GM23338 (cell line): ENCODE measurements at regions not wholly inside any gene's neighbourhood (a gene's known extent, or its start where the extent isn't known, plus 50 kb on each side); places are given as distances from the start of the nearest gene placed in this dataset. TPM values are rescaled to one million over a fixed set of nuclear protein-coding genes. Genes with fewer than 3 reads are reported as not detected.
A peak's percentile ranks its signal among the peaks of the same experiment; 100 is the strongest.

ENCODE experiments used
- ATAC-seq: fragments of 200-7000 bp; cut with Tn5 transposase; 3 replicates; pipeline ENCODE4 v1.9.1; 2020
- DNase-seq: peaks from one replicate; pipeline ENCODE4 v3.0.0-alpha.2; 2015; ENCODE audit warnings: low spot score
- H2AFZ ChIP-seq: fragments of 200-600 bp; sonication (generic); 2 replicates; pipeline ENCODE4 v1.8.0; 2016; ENCODE audit warnings: antibody characterized with exemption, mild to moderate bottlenecking, moderate library complexity
- H3F3A ChIP-seq: fragments of 200-600 bp; sonication (generic); replicated peaks from 2 replicates; pipeline ENCODE4 v1.8.0; 2017; ENCODE audit warnings: antibody characterized with exemption, mixed run types, low read depth
- H3K27ac ChIP-seq: fragments of 200-600 bp; sonication (generic); 2 replicates; pipeline ENCODE4 v1.6.1; 2016; ENCODE audit warnings: low read depth
- H3K27me3 ChIP-seq: fragments of 200-600 bp; sonication (generic); 2 replicates; pipeline ENCODE4 v1.8.0; 2016; ENCODE audit warnings: mild to moderate bottlenecking, mixed run types, moderate library complexity; ENCODE audit not compliant: insufficient read depth
- H3K36me3 ChIP-seq: fragments of 200-600 bp; sonication (generic); 2 replicates; pipeline ENCODE4 v1.8.0; 2016; ENCODE audit warnings: mild to moderate bottlenecking; ENCODE audit not compliant: insufficient read depth
- H3K4me1 ChIP-seq: fragments of 200-600 bp; sonication (generic); 2 replicates; pipeline ENCODE4 v1.8.0; 2016; ENCODE audit warnings: mild to moderate bottlenecking, moderate library complexity; ENCODE audit not compliant: insufficient read depth
- H3K4me2 ChIP-seq: fragments of 200-600 bp; sonication (generic); 2 replicates; pipeline ENCODE4 v1.7.1; 2017; ENCODE audit warnings: mixed run types
- H3K4me3 ChIP-seq: fragments of 200-600 bp; sonication (generic); 2 replicates; pipeline ENCODE4 v1.6.1; 2016; ENCODE audit warnings: mixed run types
- H3K79me2 ChIP-seq: fragments of 200-600 bp; sonication (generic); replicated peaks from 2 replicates; pipeline ENCODE4 v1.8.0; 2017; ENCODE audit warnings: mild to moderate bottlenecking; ENCODE audit not compliant: insufficient read depth
- H3K9me2 ChIP-seq: fragments of 200-600 bp; sonication (generic); 2 replicates; pipeline ENCODE4 v1.8.0; 2017; ENCODE audit not compliant: insufficient read depth
- H4K20me1 ChIP-seq: fragments of 200-600 bp; sonication (generic); replicated peaks from 2 replicates; pipeline ENCODE4 v1.8.0; 2017; ENCODE audit warnings: mild to moderate bottlenecking; ENCODE audit not compliant: insufficient read depth
- H3K27ac Mint-ChIP-seq: 2 replicates; pipeline ENCODE4 v1.8.0; 2020; ENCODE audit warnings: inconsistent platforms, mild to moderate bottlenecking, moderate library complexity, mixed read lengths
- H3K27me3 Mint-ChIP-seq: 3 replicates; pipeline ENCODE4 v1.8.0; 2022; ENCODE audit warnings: low read depth, mild to moderate bottlenecking, moderate library complexity, mixed read lengths, inconsistent platforms; ENCODE audit not compliant: insufficient read depth, poor library complexity
- H3K36me3 Mint-ChIP-seq: 3 replicates; pipeline ENCODE4 v1.8.0; 2021; ENCODE audit warnings: low read depth, mild to moderate bottlenecking, inconsistent platforms, moderate library complexity, mixed read lengths
- H3K4me1 Mint-ChIP-seq: 3 replicates; pipeline ENCODE4 v1.8.0; 2020; ENCODE audit warnings: mild to moderate bottlenecking, inconsistent platforms, mixed read lengths
- H3K4me3 Mint-ChIP-seq: 3 replicates; pipeline ENCODE4 v1.8.0; 2021; ENCODE audit warnings: moderate library complexity, mild to moderate bottlenecking, inconsistent platforms, mixed read lengths
- H3K9me3 Mint-ChIP-seq: 3 replicates; pipeline ENCODE4 v1.8.0; 2020; ENCODE audit warnings: moderate library complexity, mild to moderate bottlenecking, inconsistent platforms, mixed read lengths
- CREB1 ChIP-seq: fragments of 250-450 bp; sonication (Bioruptor Pico); IDR thresholded peaks from 2 replicates; pipeline ENCODE4 v1.5.0; 2020; ENCODE audit warnings: low read depth, mild to moderate bottlenecking, moderate library complexity
- EZH2 ChIP-seq: fragments of 200-600 bp; sonication (generic); IDR thresholded peaks from one replicate; pipeline ENCODE4 v1.8.0; 2017; ENCODE audit warnings: antibody characterized with exemption, mild to moderate bottlenecking, low read depth; ENCODE audit not compliant: unreplicated experiment
- EZH2phosphoT487 ChIP-seq: fragments of 200-600 bp; sonication (generic); IDR thresholded peaks from one replicate; pipeline ENCODE4 v1.8.1; 2018; ENCODE audit warnings: antibody characterized with exemption; ENCODE audit not compliant: unreplicated experiment
- NANOG ChIP-seq: IDR thresholded peaks from 2 replicates; pipeline ENCODE4 v1.6.1; 2016; ENCODE audit warnings: antibody characterized with exemption, borderline replicate concordance
- POLR2AphosphoS5 ChIP-seq: IDR thresholded peaks from 2 replicates; pipeline ENCODE4 v1.6.1; 2016; ENCODE audit warnings: antibody characterized with exemption, low read depth
- STAT1 ChIP-seq: IDR thresholded peaks from one replicate; pipeline ENCODE4 v1.6.1; 2016; ENCODE audit warnings: antibody characterized with exemption; ENCODE audit not compliant: unreplicated experiment
- ZNF114 ChIP-seq: fragments of 250-450 bp; sonication (Bioruptor Pico); IDR thresholded peaks from 2 replicates; pipeline ENCODE4 v1.5.0; 2020; ENCODE audit warnings: mild to moderate bottlenecking, moderate library complexity
- ZNF331 ChIP-seq: fragments of 250-450 bp; sonication (Bioruptor Pico); IDR thresholded peaks from 2 replicates; pipeline ENCODE4 v1.5.0; 2020; ENCODE audit warnings: low read depth, mild to moderate bottlenecking, moderate library complexity
- microRNA-seq: library from miRNA; unstranded; fragments of <30 nt; microRNA quantifications from one replicate; pipeline ENCODE4, GENCODE V29; 2017
- small RNA-seq: library from RNA; depleted of rRNA; stranded (forward); fragments of <200 nt; gene quantifications from one replicate; pipeline ENCODE3, GENCODE V24; 2014; ENCODE audit warnings: low replicate concordance
- TF ChIP-seq, protein P1 (sequence below): fragments of 250-450 bp; sonication (Bioruptor Pico); IDR thresholded peaks from 2 replicates; pipeline ENCODE4 v1.5.0; 2020; ENCODE audit warnings: mild to moderate bottlenecking, moderate library complexity

DNA sequence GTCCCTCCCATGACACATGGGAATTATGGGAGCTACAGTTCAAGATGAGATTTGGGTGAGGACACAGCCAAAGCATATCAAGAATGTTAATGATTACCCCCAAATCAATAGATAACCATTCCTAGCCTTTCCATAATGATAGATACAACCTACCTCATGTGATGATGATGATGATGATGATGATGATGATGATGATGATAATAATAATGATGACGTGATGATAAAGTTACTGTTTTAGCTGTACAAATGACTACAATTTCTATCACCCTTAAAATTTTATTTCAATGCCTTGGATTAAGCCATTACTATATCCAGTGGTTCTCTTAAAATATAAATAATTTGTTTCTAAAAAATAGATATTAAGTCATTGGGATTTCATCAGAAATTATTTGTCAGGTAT is 55.2 kb upstream of the NLGN4X start (continued):
- no peak for TF ChIP-seq ZNF114
- TF ChIP-seq STAT1 = no peak
- no peak for TF ChIP-seq ZNF331 (CRISPR knock-in tag)
- TF ChIP-seq POLR2AphosphoS5 = no peak
- no peak for TF ChIP-seq EZH2
- TF ChIP-seq EZH2phosphoT487 = no peak

DNA sequence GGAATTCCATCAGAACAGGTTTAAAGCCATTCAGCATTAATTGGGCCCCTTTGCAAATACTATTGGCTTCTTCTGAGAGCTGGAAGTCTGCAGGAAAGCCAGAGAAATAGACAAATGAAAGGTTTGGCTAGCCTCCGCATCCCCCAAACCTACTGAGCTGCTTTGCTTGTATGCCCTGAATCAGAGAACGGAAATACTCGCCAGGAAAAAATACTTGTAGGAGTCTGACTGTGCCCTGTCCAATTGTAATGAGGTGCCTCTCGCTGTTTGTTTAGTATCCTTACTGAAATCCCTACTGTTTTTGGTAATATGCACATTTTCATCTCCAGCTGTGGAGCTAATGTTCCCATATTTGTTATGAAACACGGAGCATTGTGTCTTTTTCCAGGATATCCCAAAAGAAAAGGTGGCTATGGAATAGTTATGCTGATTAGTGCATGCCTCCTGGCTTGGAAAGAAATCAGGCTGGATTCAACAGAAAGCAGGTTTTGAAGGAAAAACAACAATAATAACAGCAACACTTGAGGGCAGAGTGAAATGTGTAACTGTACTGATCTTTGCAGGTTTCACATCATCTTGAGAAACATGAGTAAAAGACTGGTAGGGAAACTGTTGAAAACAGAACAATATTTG is 50.7 kb upstream of the NLGN4X start:
- Histone ChIP-seq H3K79me2 (no peaks in the 10 kb centered on the region), H3K4me1 (peaks cover 30% of the 10 kb centered on the region), H3K9me2 (no peaks in the 10 kb centered on the region), H3K4me2 (peak overlapping the region; percentile 66), H3K27me3 (no peaks in the 10 kb centered on the region), H3F3A (no peaks in the 10 kb centered on the region; the same call in 1 of the 2 replicates), H2AFZ (no peak overlapping the region), H3K4me3 (peak overlapping the region; percentile 37), H3K36me3 (no peaks in the 10 kb centered on the region), H4K20me1 (no peaks in the 10 kb centered on the region), H3K27ac (peak overlapping the region; percentile 96)
- peak; percentile 19 for DNase-seq
- Mint-ChIP-seq H3K36me3 (peaks cover 45% of the 10 kb centered on the region), H3K27me3 (peaks cover 8% of the 10 kb centered on the region), H3K4me3 (peak overlapping the region; percentile 52), H3K4me1 (peaks cover 42% of the 10 kb centered on the region), H3K9me3 (peaks cover 33% of the 10 kb centered on the region), H3K27ac (peak overlapping the region; percentile 91)
- ATAC-seq = peak; percentile 92
- TF ChIP-seq EZH2 = no peak
- 0 out of 2 replicates have a peak, but pooled peaks have one; percentile 5 for TF ChIP-seq CREB1 (CRISPR knock-in tag)
- TF ChIP-seq NANOG = peak; percentile 88
- TF ChIP-seq, protein P1, sequence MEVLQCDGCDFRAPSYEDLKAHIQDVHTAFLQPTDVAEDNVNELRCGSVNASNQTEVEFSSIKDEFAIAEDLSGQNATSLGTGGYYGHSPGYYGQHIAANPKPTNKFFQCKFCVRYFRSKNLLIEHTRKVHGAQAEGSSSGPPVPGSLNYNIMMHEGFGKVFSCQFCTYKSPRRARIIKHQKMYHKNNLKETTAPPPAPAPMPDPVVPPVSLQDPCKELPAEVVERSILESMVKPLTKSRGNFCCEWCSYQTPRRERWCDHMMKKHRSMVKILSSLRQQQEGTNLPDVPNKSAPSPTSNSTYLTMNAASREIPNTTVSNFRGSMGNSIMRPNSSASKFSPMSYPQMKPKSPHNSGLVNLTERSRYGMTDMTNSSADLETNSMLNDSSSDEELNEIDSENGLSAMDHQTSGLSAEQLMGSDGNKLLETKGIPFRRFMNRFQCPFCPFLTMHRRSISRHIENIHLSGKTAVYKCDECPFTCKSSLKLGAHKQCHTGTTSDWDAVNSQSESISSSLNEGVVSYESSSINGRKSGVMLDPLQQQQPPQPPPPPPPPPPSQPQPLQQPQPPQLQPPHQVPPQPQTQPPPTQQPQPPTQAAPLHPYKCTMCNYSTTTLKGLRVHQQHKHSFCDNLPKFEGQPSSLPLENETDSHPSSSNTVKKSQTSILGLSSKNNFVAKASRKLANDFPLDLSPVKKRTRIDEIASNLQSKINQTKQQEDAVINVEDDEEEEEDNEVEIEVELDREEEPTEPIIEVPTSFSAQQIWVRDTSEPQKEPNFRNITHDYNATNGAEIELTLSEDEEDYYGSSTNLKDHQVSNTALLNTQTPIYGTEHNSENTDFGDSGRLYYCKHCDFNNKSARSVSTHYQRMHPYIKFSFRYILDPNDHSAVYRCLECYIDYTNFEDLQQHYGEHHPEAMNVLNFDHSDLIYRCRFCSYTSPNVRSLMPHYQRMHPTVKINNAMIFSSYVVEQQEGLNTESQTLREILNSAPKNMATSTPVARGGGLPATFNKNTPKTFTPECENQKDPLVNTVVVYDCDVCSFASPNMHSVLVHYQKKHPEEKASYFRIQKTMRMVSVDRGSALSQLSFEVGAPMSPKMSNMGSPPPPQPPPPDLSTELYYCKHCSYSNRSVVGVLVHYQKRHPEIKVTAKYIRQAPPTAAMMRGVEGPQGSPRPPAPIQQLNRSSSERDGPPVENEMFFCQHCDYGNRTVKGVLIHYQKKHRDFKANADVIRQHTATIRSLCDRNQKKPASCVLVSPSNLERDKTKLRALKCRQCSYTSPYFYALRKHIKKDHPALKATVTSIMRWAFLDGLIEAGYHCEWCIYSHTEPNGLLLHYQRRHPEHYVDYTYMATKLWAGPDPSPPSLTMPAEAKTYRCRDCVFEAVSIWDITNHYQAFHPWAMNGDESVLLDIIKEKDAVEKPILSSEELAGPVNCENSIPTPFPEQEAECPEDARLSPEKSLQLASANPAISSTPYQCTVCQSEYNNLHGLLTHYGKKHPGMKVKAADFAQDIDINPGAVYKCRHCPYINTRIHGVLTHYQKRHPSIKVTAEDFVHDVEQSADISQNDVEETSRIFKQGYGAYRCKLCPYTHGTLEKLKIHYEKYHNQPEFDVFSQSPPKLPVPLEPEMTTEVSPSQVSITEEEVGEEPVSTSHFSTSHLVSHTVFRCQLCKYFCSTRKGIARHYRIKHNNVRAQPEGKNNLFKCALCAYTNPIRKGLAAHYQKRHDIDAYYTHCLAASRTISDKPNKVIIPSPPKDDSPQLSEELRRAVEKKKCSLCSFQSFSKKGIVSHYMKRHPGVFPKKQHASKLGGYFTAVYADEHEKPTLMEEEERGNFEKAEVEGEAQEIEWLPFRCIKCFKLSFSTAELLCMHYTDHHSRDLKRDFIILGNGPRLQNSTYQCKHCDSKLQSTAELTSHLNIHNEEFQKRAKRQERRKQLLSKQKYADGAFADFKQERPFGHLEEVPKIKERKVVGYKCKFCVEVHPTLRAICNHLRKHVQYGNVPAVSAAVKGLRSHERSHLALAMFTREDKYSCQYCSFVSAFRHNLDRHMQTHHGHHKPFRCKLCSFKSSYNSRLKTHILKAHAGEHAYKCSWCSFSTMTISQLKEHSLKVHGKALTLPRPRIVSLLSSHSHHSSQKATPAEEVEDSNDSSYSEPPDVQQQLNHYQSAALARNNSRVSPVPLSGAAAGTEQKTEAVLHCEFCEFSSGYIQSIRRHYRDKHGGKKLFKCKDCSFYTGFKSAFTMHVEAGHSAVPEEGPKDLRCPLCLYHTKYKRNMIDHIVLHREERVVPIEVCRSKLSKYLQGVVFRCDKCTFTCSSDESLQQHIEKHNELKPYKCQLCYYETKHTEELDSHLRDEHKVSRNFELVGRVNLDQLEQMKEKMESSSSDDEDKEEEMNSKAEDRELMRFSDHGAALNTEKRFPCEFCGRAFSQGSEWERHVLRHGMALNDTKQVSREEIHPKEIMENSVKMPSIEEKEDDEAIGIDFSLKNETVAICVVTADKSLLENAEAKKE (CRISPR knock-in tag) = 0 out of 2 replicates have a peak, but pooled peaks have one; percentile 50

Small RNAs in the stretch of these regions (microRNA-seq; reads per million reads assigned to microRNA genes)
- not detected for gene MIR4770

Small RNAs in the stretch of these regions (small RNA-seq; reads per million reads assigned to genes)
- not detected for gene MIR4770
